K562 (cell line): ENCODE measurements at regions not wholly inside any gene's neighbourhood (a gene's known extent, or its start where the extent isn't known, plus 50 kb on each side); places are given as distances from the start of the nearest gene placed in this dataset.

Source experiments
- ATAC-seq: fragments of 200-7000 bp; cut with Tn5 transposase; 3 replicates; pipeline ENCODE4 v1.9.1; 2020; ENCODE audit warnings: moderate library complexity
- BruUV-seq: library from RNA; stranded (reverse); fragments of 400-500 nt; replicated peaks from 2 replicates; lab custom pipeline; 2021; lab: Mats Ljungman, UMichigan
- CTCF ChIA-PET: fragments of 300-600 bp; formaldehyde crosslinking; extraction: SDS; loops from one replicate; lab custom pipeline; 2021; ENCODE audit warnings: low intra/inter-chr PET ratio; lab: Yijun Ruan, JAX
- POLR2A ChIA-PET: fragments of 300-600, 350-650 bp; sonication (Branson Sonifier 250); formaldehyde crosslinking; extraction: SDS; loops from one replicate; lab custom pipeline; 2021; ENCODE audit warnings: antibody characterized with exemption, inconsistent platforms; lab: Yijun Ruan, JAX
- DNase-seq, 4 experiments: peaks; one replicate each; pipeline versions ENCODE4 v3.0.0 to v3.0.0-alpha.2; 2011 to 2018; ENCODE audit warnings: low spot score in 3 of 4, mixed read lengths in 3 of 4; ENCODE audit errors: extremely low read depth in 1 of 4
- FAIRE-seq: peaks from 2 replicates; lab custom pipeline; 2011; peaks lifted over from hg19 to GRCh38; lab: Jason Lieb, UNC
- H2AFZ ChIP-seq: 2 replicates; pipeline ENCODE4 v1.6.0; 2011; ENCODE audit warnings: low read depth, low read length, control low read depth, inconsistent platforms
- H3K27ac ChIP-seq: fragments of 200-600 bp; 3 replicates; pipeline ENCODE4 v1.8.0; 2011; ENCODE audit warnings: low read depth, mild to moderate bottlenecking, control low read depth, inconsistent platforms, low read length, moderate library complexity, mixed read lengths; ENCODE audit errors: extremely low read depth
- H3K27me3 ChIP-seq, 2 experiments: fragments of 300-600 bp in 1 of 2; 2 replicates in 1 of 2; 3 replicates in 1 of 2; pipeline versions ENCODE4 v1.6.0 to v1.8.0; 2011; ENCODE audit warnings: inconsistent platforms in 2 of 2, low read length in 2 of 2, mild to moderate bottlenecking in 1 of 2, mixed read lengths in 1 of 2, moderate library complexity in 1 of 2; ENCODE audit not compliant: control insufficient read depth in 2 of 2, insufficient read depth in 2 of 2
- H3K36me3 ChIP-seq: fragments of 300-600 bp; 3 replicates; pipeline ENCODE4 v1.8.0; 2011; ENCODE audit warnings: mild to moderate bottlenecking, low read length, inconsistent platforms; ENCODE audit not compliant: control insufficient read depth, insufficient read depth
- H3K4me1 ChIP-seq, 2 experiments: fragments of 200-600 bp in 1 of 2; replicated peaks in 1 of 2; 2 replicates in 1 of 2; 3 replicates in 1 of 2; pipeline versions ENCODE4 v1.5.1 to v1.8.0; 2011; ENCODE audit warnings: inconsistent platforms in 2 of 2, low read length in 2 of 2, mild to moderate bottlenecking in 1 of 2, mixed read lengths in 1 of 2, moderate library complexity in 1 of 2; ENCODE audit not compliant: control insufficient read depth in 2 of 2, insufficient read depth in 2 of 2
- H3K4me2 ChIP-seq: 2 replicates; pipeline ENCODE4 v1.6.1; 2011; ENCODE audit warnings: low read length, control low read depth, inconsistent platforms, mixed read lengths; ENCODE audit not compliant: insufficient read depth
- H3K4me3 ChIP-seq: fragments of 200-600 bp; sonication (generic), shearing (Covaris generic); 2 replicates; pipeline ENCODE4 v1.5.1; 2016; ENCODE audit warnings: control low read depth, inconsistent platforms
- H3K79me2 ChIP-seq: fragments of 200-600 bp; 3 replicates; pipeline ENCODE4 v1.8.0; 2011; ENCODE audit warnings: low read length, inconsistent platforms; ENCODE audit not compliant: control insufficient read depth, insufficient read depth
- H3K9ac ChIP-seq, 2 experiments: 2 replicates each; pipeline versions ENCODE4 v1.6.0 to v1.6.1; 2011; ENCODE audit warnings: low read depth in 2 of 2, low read length in 2 of 2, control low read depth in 1 of 2, inconsistent platforms in 1 of 2, mild to moderate bottlenecking in 1 of 2, mixed read lengths in 1 of 2; ENCODE audit not compliant: insufficient read depth in 1 of 2
- H3K9me1 ChIP-seq: one replicate; pipeline ENCODE4 v1.6.0; 2011; ENCODE audit warnings: inconsistent platforms, mild to moderate bottlenecking, low read length, moderate library complexity; ENCODE audit not compliant: control insufficient read depth, insufficient read depth
- H3K9me3 ChIP-seq: replicated peaks from 2 replicates; pipeline ENCODE4 v1.5.1; 2011; ENCODE audit warnings: low read depth, low read length, inconsistent platforms; ENCODE audit not compliant: control insufficient read depth, insufficient read depth
- H4K20me1 ChIP-seq: replicated peaks from 2 replicates; pipeline ENCODE4 v1.6.1; 2011; ENCODE audit warnings: low read length, inconsistent platforms, mixed read lengths; ENCODE audit not compliant: control insufficient read depth, insufficient read depth
- CEBPB ChIP-seq: fragments of 450-650 bp; IDR thresholded peaks from 2 replicates; pipeline ENCODE4 v1.6.1; 2016; ENCODE audit warnings: missing genetic modification characterization, missing compliant biosample characterization
- EGR1 ChIP-seq: fragments of 450-650 bp; conservative IDR thresholded peaks from 2 replicates; pipeline ENCODE4 v1.6.1; 2017; ENCODE audit warnings: mild to moderate bottlenecking
- ETV5 ChIP-seq: sonication (generic); formaldehyde crosslinking; IDR thresholded peaks from 2 replicates; pipeline ENCODE4 v1.4.0; 2020; ENCODE audit warnings: low read depth, mild to moderate bottlenecking, missing genetic modification reagents
- FOXJ2 ChIP-seq: fragments of 200-800 bp; sonication (Bioruptor generic); IDR thresholded peaks from 2 replicates; pipeline ENCODE4 v1.6.1; 2016; ENCODE audit warnings: missing genetic modification characterization, missing compliant biosample characterization
- GATA2 ChIP-seq: sonication (generic); formaldehyde crosslinking; IDR thresholded peaks from 2 replicates; pipeline ENCODE4 v1.4.0; 2020; ENCODE audit warnings: mild to moderate bottlenecking, missing genetic modification reagents
- MAFF ChIP-seq: IDR thresholded peaks from 2 replicates; pipeline ENCODE4 v1.6.1; 2012; ENCODE audit warnings: low read length, improper control_type of control experiment
- MCM2 ChIP-seq: fragments of 450-650 bp; IDR thresholded peaks from 2 replicates; pipeline ENCODE4 v1.6.1; 2017; ENCODE audit warnings: low read depth, mild to moderate bottlenecking
- NCOR1 ChIP-seq: fragments of 450-650 bp; IDR thresholded peaks from 2 replicates; pipeline ENCODE4 v1.6.1; 2016; ENCODE audit warnings: mild to moderate bottlenecking, moderate library complexity
- RB1 ChIP-seq: fragments of 450-650 bp; IDR thresholded peaks from 2 replicates; pipeline ENCODE4 v1.6.1; 2017; ENCODE audit warnings: low read depth, mild to moderate bottlenecking
- TAF1 ChIP-seq: IDR thresholded peaks from 2 replicates; pipeline ENCODE4 v1.6.1; 2011; ENCODE audit warnings: mild to moderate bottlenecking, low read length, moderate library complexity; ENCODE audit not compliant: insufficient read depth, control insufficient read depth, severe bottlenecking; ENCODE audit errors: extremely low read depth
- ZBTB17 ChIP-seq: fragments of 450-650 bp; formaldehyde crosslinking; IDR thresholded peaks from 2 replicates; pipeline ENCODE4 v1.4.0; 2020; ENCODE audit warnings: mild to moderate bottlenecking
- ZNF41 ChIP-seq: fragments of 250-450 bp; sonication (Bioruptor Pico); conservative IDR thresholded peaks from 2 replicates; pipeline ENCODE4 v1.4.0; 2020; ENCODE audit warnings: mild to moderate bottlenecking
- ZNF778 ChIP-seq: fragments of 450-650 bp; formaldehyde crosslinking; IDR thresholded peaks from 2 replicates; pipeline ENCODE4 v1.4.0; 2020; ENCODE audit warnings: mild to moderate bottlenecking, moderate library complexity
- WGBS: fragments of 100-300 bp; shearing (Covaris generic); methylation state at CpG from one replicate; pipeline ENCODE4 v1.1.6; 2016; ENCODE audit warnings: low coverage, mixed read lengths; ENCODE audit not compliant: insufficient coverage; ENCODE audit errors: missing lambda C conversion rate; 5-methylcytosine and 5-hydroxymethylcytosine counted together
- in situ Hi-C: fragments of 300-500 bp; cut with MboI; formaldehyde crosslinking; loops from 4 replicates; pipeline ENCODE4 v1.15.0; 2018; ENCODE audit warnings: inconsistent platforms, mixed read lengths
- intact Hi-C: fragments of 100-400 bp; cut with micrococcal nuclease; formaldehyde crosslinking; loops from 2 replicates; pipeline ENCODE4 v1.14.2; 2022
- TF ChIP-seq, protein P1 (sequence below): fragments of 450-650 bp; formaldehyde crosslinking; IDR thresholded peaks from 2 replicates; pipeline ENCODE4 v1.4.0; 2020; ENCODE audit warnings: mild to moderate bottlenecking
- TF ChIP-seq, protein P2 (sequence below): conservative IDR thresholded peaks from 2 replicates; pipeline ENCODE4 v1.6.1; 2011; ENCODE audit warnings: low read depth, mild to moderate bottlenecking, low read length; ENCODE audit not compliant: control insufficient read depth
- TF ChIP-seq, protein P3 (sequence below): fragments of 250-450 bp; sonication (Bioruptor Pico); IDR thresholded peaks from 2 replicates; pipeline ENCODE4 v1.9.0; 2021; ENCODE audit warnings: mild to moderate bottlenecking, inconsistent platforms

DNA sequence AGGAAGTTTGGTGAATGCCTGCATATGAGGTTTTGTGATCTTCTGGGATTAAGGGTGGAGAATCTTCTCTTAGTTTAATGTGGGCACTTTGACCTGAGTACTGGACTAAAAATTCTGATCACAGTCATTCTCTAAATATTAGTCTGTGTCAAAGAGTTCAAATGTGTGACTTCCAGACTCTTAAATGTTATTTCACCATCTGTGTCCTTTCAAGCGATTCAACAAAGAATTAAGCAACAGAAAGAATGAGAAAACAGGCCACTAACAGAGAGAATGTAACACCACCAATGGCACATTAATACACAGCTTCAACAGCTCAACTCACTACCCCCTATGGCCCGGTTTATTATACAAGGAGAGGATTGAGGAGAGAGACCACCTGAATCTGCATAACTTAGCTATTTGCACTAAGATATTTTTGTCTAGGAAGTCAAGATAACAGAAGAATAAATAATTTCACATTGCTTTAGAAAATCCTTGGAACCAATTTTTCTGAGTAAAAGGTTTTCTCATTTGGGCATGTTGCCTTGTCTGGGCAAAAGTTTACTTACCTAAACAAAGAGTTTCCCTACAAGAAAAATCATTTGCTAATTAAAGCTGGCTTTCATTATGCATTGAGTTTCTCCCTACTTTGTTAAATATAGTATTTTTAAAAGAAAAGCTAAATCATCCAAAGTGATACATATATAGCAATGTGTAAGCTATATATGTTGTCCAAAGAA, 1313.7 kb downstream of the NCAM2 start:
- no peak overlapping the region for H3K27ac ChIP-seq
- ATAC-seq (no peak), DNase-seq (no peak), FAIRE-seq (no peak)
- no peak overlapping the region for H3K4me2 ChIP-seq
- H3K9me1 ChIP-seq, result no peaks in the 10 kb centered on the region
- H3K79me2 ChIP-seq, result no peaks in the 10 kb centered on the region
- POLR2A ChIA-PET, result no interaction called here
- no peaks in the 10 kb centered on the region; the same call in 2 of the 3 replicates for H3K36me3 ChIP-seq
- H3K4me3 ChIP-seq, result no peak overlapping the region
- in situ Hi-C loops, result no loop called here
- CTCF ChIA-PET, result no interaction called here
- H2AFZ ChIP-seq, result no peak overlapping the region
- BruUV-seq, result no TSS peak
- H4K20me1 ChIP-seq, result no peaks in the 10 kb centered on the region
- intact Hi-C loops, result no loop called here
- TF ChIP-seq, protein P1, sequence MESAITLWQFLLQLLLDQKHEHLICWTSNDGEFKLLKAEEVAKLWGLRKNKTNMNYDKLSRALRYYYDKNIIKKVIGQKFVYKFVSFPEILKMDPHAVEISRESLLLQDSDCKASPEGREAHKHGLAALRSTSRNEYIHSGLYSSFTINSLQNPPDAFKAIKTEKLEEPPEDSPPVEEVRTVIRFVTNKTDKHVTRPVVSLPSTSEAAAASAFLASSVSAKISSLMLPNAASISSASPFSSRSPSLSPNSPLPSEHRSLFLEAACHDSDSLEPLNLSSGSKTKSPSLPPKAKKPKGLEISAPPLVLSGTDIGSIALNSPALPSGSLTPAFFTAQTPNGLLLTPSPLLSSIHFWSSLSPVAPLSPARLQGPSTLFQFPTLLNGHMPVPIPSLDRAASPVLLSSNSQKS (CRISPR knock-in tag), result no peak
- TF ChIP-seq CEBPB (tag) (no peak), TAF1 (no peak), FOXJ2 (tag) (no peak), ZBTB17 (CRISPR knock-in tag) (no peak), ZNF778 (CRISPR knock-in tag) (no peak), MAFF (no peak), NCOR1 (no peak), MCM2 (no peak), ETV5 (no peak), GATA2 (CRISPR knock-in tag) (no peak), ZNF41 (CRISPR knock-in tag) (no peak), EGR1 (no peak), RB1 (no peak)
- TF ChIP-seq, protein P2, sequence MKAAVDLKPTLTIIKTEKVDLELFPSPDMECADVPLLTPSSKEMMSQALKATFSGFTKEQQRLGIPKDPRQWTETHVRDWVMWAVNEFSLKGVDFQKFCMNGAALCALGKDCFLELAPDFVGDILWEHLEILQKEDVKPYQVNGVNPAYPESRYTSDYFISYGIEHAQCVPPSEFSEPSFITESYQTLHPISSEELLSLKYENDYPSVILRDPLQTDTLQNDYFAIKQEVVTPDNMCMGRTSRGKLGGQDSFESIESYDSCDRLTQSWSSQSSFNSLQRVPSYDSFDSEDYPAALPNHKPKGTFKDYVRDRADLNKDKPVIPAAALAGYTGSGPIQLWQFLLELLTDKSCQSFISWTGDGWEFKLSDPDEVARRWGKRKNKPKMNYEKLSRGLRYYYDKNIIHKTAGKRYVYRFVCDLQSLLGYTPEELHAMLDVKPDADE, result no peak
- TF ChIP-seq, protein P3, sequence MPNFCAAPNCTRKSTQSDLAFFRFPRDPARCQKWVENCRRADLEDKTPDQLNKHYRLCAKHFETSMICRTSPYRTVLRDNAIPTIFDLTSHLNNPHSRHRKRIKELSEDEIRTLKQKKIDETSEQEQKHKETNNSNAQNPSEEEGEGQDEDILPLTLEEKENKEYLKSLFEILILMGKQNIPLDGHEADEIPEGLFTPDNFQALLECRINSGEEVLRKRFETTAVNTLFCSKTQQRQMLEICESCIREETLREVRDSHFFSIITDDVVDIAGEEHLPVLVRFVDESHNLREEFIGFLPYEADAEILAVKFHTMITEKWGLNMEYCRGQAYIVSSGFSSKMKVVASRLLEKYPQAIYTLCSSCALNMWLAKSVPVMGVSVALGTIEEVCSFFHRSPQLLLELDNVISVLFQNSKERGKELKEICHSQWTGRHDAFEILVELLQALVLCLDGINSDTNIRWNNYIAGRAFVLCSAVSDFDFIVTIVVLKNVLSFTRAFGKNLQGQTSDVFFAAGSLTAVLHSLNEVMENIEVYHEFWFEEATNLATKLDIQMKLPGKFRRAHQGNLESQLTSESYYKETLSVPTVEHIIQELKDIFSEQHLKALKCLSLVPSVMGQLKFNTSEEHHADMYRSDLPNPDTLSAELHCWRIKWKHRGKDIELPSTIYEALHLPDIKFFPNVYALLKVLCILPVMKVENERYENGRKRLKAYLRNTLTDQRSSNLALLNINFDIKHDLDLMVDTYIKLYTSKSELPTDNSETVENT, result no peak
- H3K9ac ChIP-seq, result no peak overlapping the region
- H3K9me3 ChIP-seq, result no peaks in the 10 kb centered on the region; the same call in 1 of the 2 replicates
- H3K4me1 ChIP-seq, result no peaks in the 10 kb centered on the region
- H3K27me3 ChIP-seq, result no peaks in the 10 kb centered on the region
- 55% methylated on average over 2 of the region's 2 CpGs for WGBS
